ENCODE measurements at regions not wholly inside any gene's neighbourhood (a gene's known extent, or its start where the extent isn't known, plus 50 kb on each side); places are given as distances from the start of the nearest gene placed in this dataset.

- FAIRE-seq (no peak), DNase-seq (ENCODE audit: insufficient read length, low spot score) (no peak)
- no peak for TF ChIP-seq TAF1 (IDR thresholded peaks at IDR 0.05; ENCODE audit: low read depth, low read length)
- no peak for TF ChIP-seq POU2F2 (IDR thresholded peaks at IDR 0.05; ENCODE audit: low read depth, low read length)
- no peak for TF ChIP-seq PAX5 (IDR thresholded peaks at IDR 0.05; ENCODE audit: insufficient read depth, low read length, severe bottlenecking)
- no peak for TF ChIP-seq SPI1 (IDR thresholded peaks at IDR 0.05; ENCODE audit: low read depth, low read length)
- TF ChIP-seq POLR2AphosphoS5 (IDR thresholded peaks at IDR 0.05; ENCODE audit: low read depth, low read length), result no peak
- no peak for TF ChIP-seq POLR2A (IDR thresholded peaks at IDR 0.05; ENCODE audit: low read depth, low read length)
These were observed 1515.6 kb downstream of the TBC1D22A start for GRCh38 chr22:48277868-48278581.

GRCh38 chr22:48276994-48277867 lies 1514.8 kb downstream of the TBC1D22A start:
- no peak for DNase-seq (ENCODE audit: insufficient read length, low spot score)
- no peak for FAIRE-seq
- TF ChIP-seq PAX5 (IDR thresholded peaks at IDR 0.05; ENCODE audit: insufficient read depth, low read length, severe bottlenecking) (no peak), TAF1 (IDR thresholded peaks at IDR 0.05; ENCODE audit: low read depth, low read length) (no peak), POU2F2 (IDR thresholded peaks at IDR 0.05; ENCODE audit: low read depth, low read length) (no peak), SPI1 (IDR thresholded peaks at IDR 0.05; ENCODE audit: low read depth, low read length) (no peak), POLR2A (IDR thresholded peaks at IDR 0.05; ENCODE audit: low read depth, low read length) (no peak), POLR2AphosphoS5 (IDR thresholded peaks at IDR 0.05; ENCODE audit: low read depth, low read length) (no peak)

GRCh38 chr22:48275412-48275811 lies 1513.0 kb downstream of the TBC1D22A start:
- no peak for TF ChIP-seq POLR2AphosphoS5 (IDR thresholded peaks at IDR 0.05; ENCODE audit: low read depth, low read length)
- no peak for TF ChIP-seq TAF1 (IDR thresholded peaks at IDR 0.05; ENCODE audit: low read depth, low read length)
- FAIRE-seq (no peak), DNase-seq (ENCODE audit: insufficient read length, low spot score) (no peak)

GRCh38 chr22:48270731-48271130 lies 1508.3 kb downstream of the TBC1D22A start:
- DNase-seq (ENCODE audit: insufficient read length, low spot score) (no peak), FAIRE-seq (no peak)
- TF ChIP-seq POLR2A (IDR thresholded peaks at IDR 0.05; ENCODE audit: low read depth, low read length) (no peak), POLR2AphosphoS5 (IDR thresholded peaks at IDR 0.05; ENCODE audit: low read depth, low read length) (no peak)

- FAIRE-seq, result no peak
- DNase-seq (ENCODE audit: insufficient read length, low spot score), result no peak
These were observed 1506.5 kb downstream of the TBC1D22A start for GRCh38 chr22:48268771-48269552.

GRCh38 chr22:48268293-48268692 lies 1505.8 kb downstream of the TBC1D22A start:
- no peak for TF ChIP-seq POU2F2 (IDR thresholded peaks at IDR 0.05; ENCODE audit: low read depth, low read length)
- TF ChIP-seq PAX5 (IDR thresholded peaks at IDR 0.05; ENCODE audit: insufficient read depth, low read length, severe bottlenecking), result no peak
- no peak for TF ChIP-seq POLR2AphosphoS5 (IDR thresholded peaks at IDR 0.05; ENCODE audit: low read depth, low read length)
- no peak for TF ChIP-seq SPI1 (IDR thresholded peaks at IDR 0.05; ENCODE audit: low read depth, low read length)
- TF ChIP-seq POLR2A (IDR thresholded peaks at IDR 0.05; ENCODE audit: low read depth, low read length), result no peak
- no peak for TF ChIP-seq TAF1 (IDR thresholded peaks at IDR 0.05; ENCODE audit: low read depth, low read length)
- FAIRE-seq, result no peak

More at GRCh38 chr22:48268771-48269552, 1506.5 kb downstream of the TBC1D22A start:
- no peak for TF ChIP-seq POLR2AphosphoS5 (IDR thresholded peaks at IDR 0.05; ENCODE audit: low read depth, low read length)
- no peak for TF ChIP-seq POLR2A (IDR thresholded peaks at IDR 0.05; ENCODE audit: low read depth, low read length)
- no peak for TF ChIP-seq POU2F2 (IDR thresholded peaks at IDR 0.05; ENCODE audit: low read depth, low read length)
- TF ChIP-seq PAX5 (IDR thresholded peaks at IDR 0.05; ENCODE audit: insufficient read depth, low read length, severe bottlenecking), result no peak
- no peak for TF ChIP-seq TAF1 (IDR thresholded peaks at IDR 0.05; ENCODE audit: low read depth, low read length)
- TF ChIP-seq SPI1 (IDR thresholded peaks at IDR 0.05; ENCODE audit: low read depth, low read length), result no peak

GRCh38 chr22:48267681-48268080 lies 1505.2 kb downstream of the TBC1D22A start:
- no peak for DNase-seq (ENCODE audit: insufficient read length, low spot score)
- TF ChIP-seq SPI1 (IDR thresholded peaks at IDR 0.05; ENCODE audit: low read depth, low read length), result no peak
- TF ChIP-seq POU2F2 (IDR thresholded peaks at IDR 0.05; ENCODE audit: low read depth, low read length), result no peak
- TF ChIP-seq POLR2AphosphoS5 (IDR thresholded peaks at IDR 0.05; ENCODE audit: low read depth, low read length), result no peak
- no peak for TF ChIP-seq POLR2A (IDR thresholded peaks at IDR 0.05; ENCODE audit: low read depth, low read length)
- no peak for TF ChIP-seq PAX5 (IDR thresholded peaks at IDR 0.05; ENCODE audit: insufficient read depth, low read length, severe bottlenecking)
- no peak for TF ChIP-seq TAF1 (IDR thresholded peaks at IDR 0.05; ENCODE audit: low read depth, low read length)
- FAIRE-seq, result no peak

More at GRCh38 chr22:48268293-48268692, 1505.8 kb downstream of the TBC1D22A start:
- DNase-seq (ENCODE audit: insufficient read length, low spot score), result no peak

GRCh38 chr22:48265000-48265625 lies 1502.7 kb downstream of the TBC1D22A start:
- FAIRE-seq (no peak), DNase-seq (ENCODE audit: insufficient read length, low spot score) (no peak)
- TF ChIP-seq SPI1 (IDR thresholded peaks at IDR 0.05; ENCODE audit: low read depth, low read length), result no peak
- TF ChIP-seq POLR2AphosphoS5 (IDR thresholded peaks at IDR 0.05; ENCODE audit: low read depth, low read length), result no peak
- TF ChIP-seq POU2F2 (IDR thresholded peaks at IDR 0.05; ENCODE audit: low read depth, low read length), result no peak
- TF ChIP-seq TAF1 (IDR thresholded peaks at IDR 0.05; ENCODE audit: low read depth, low read length), result no peak
- no peak for TF ChIP-seq PAX5 (IDR thresholded peaks at IDR 0.05; ENCODE audit: insufficient read depth, low read length, severe bottlenecking)
- no peak for TF ChIP-seq POLR2A (IDR thresholded peaks at IDR 0.05; ENCODE audit: low read depth, low read length)

- TF ChIP-seq PAX5 (IDR thresholded peaks at IDR 0.05; ENCODE audit: insufficient read depth, low read length, severe bottlenecking) (no peak), POLR2A (IDR thresholded peaks at IDR 0.05; ENCODE audit: low read depth, low read length) (no peak), SPI1 (IDR thresholded peaks at IDR 0.05; ENCODE audit: low read depth, low read length) (no peak), POLR2AphosphoS5 (IDR thresholded peaks at IDR 0.05; ENCODE audit: low read depth, low read length) (no peak), POU2F2 (IDR thresholded peaks at IDR 0.05; ENCODE audit: low read depth, low read length) (no peak), TAF1 (IDR thresholded peaks at IDR 0.05; ENCODE audit: low read depth, low read length) (no peak)
- no peak for FAIRE-seq
- no peak for DNase-seq (ENCODE audit: insufficient read length, low spot score)
These were observed 1502.1 kb downstream of the TBC1D22A start for GRCh38 chr22:48264586-48264985.

Measured in GM12891 (cell line).